ENCODE measurements at regions not wholly inside any gene's neighbourhood (a gene's known extent, or its start where the extent isn't known, plus 50 kb on each side); places are given as distances from the start of the nearest gene placed in this dataset.

DNA sequence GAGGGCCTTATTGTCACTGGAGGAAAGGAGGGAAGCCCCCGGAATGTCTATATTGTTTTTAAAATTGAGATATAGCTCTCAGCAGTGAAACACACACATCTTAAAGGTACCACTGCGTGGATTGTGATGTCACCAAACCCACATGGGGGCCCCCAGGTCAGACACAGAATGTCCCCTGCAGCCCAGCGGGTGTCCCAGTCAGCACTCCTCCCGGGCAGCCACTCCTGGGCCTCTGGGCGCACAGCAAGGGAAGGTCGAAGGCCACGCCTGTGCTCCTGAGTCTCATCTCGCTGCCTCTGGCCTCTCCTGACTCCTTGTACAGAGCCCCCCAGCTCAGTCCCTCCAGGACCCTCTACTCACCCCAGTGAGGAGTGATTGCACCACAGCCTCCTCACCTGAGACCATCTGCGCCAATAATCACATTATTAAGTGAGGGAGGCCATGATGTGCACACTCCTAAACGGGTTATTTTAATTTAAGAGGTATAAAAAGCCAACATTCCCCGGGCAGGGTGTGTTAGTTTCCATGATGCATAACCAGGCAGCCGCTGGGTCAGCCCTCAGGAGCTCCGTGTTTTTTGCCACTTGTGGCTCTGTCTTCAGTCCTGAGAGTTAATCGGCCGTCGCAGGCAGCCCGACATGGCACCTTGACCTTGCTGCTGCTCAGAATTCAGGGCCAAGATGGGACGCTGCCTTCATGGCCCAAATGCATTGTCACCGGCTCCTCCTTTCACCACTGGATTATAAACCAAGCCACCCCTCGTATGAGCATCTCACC is 1089.3 kb downstream of the BRD1 start:
- TF ChIP-seq, protein P1, sequence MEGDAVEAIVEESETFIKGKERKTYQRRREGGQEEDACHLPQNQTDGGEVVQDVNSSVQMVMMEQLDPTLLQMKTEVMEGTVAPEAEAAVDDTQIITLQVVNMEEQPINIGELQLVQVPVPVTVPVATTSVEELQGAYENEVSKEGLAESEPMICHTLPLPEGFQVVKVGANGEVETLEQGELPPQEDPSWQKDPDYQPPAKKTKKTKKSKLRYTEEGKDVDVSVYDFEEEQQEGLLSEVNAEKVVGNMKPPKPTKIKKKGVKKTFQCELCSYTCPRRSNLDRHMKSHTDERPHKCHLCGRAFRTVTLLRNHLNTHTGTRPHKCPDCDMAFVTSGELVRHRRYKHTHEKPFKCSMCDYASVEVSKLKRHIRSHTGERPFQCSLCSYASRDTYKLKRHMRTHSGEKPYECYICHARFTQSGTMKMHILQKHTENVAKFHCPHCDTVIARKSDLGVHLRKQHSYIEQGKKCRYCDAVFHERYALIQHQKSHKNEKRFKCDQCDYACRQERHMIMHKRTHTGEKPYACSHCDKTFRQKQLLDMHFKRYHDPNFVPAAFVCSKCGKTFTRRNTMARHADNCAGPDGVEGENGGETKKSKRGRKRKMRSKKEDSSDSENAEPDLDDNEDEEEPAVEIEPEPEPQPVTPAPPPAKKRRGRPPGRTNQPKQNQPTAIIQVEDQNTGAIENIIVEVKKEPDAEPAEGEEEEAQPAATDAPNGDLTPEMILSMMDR (tag by site-specific recombination; IDR thresholded peaks at IDR 0.05), result no peak
- TF ChIP-seq ZNF768 (tag by site-specific recombination; IDR thresholded peaks at IDR 0.05), result no peak
